ENCODE measurements at regions not wholly inside any gene's neighbourhood (a gene's known extent, or its start where the extent isn't known, plus 50 kb on each side); places are given as distances from the start of the nearest gene placed in this dataset.

- TF ChIP-seq CBX8 (IDR thresholded peaks at IDR 0.05; ENCODE audit: borderline replicate concordance, low read depth, low read length), result no peak
- no peak for TF ChIP-seq RFX5 (IDR thresholded peaks at IDR 0.05; ENCODE audit: borderline replicate concordance, low read depth, low read length)
- no peak for TF ChIP-seq USF2 (IDR thresholded peaks at IDR 0.05; ENCODE audit: low read length)
- no peak for TF ChIP-seq SP4 (IDR thresholded peaks at IDR 0.05; ENCODE audit: low read length)
Observed at GRCh38 chr13:100944791-100945345, 270.3 kb upstream of the TMTC4 start (continued).
